ENCODE measurements at regions not wholly inside any gene's neighbourhood (a gene's known extent, or its start where the extent isn't known, plus 50 kb on each side); places are given as distances from the start of the nearest gene placed in this dataset.

- no peaks in the 10 kb centered on the region for H3K9me3 Mint-ChIP-seq
- Histone ChIP-seq H3K9me3 (ENCODE audit: control insufficient read depth, low read length) (no peaks in the 10 kb centered on the region), H3K27me3 (ENCODE audit: control insufficient read depth, insufficient read depth, low read length, poor library complexity, severe bottlenecking) (no peaks in the 10 kb centered on the region), H3K4me3 (ENCODE audit: low read length) (no peak overlapping the region), H3K4me1 (ENCODE audit: control insufficient read depth, insufficient read depth, low read length) (no peaks in the 10 kb centered on the region), H3K27ac (ENCODE audit: low read depth, low read length) (no peak overlapping the region), H3K9ac (ENCODE audit: extremely low read depth, low read length, poor library complexity, severe bottlenecking) (no peak overlapping the region), H3K36me3 (ENCODE audit: control insufficient read depth, insufficient read depth, low read length) (no peaks in the 10 kb centered on the region)
- no peak for TF ChIP-seq CTCF (conservative IDR thresholded peaks at IDR 0.05)
- WGBS, 2 experiments (ENCODE audit: insufficient coverage in 1 of 2, insufficient read length in 1 of 2), result 98 to 100% methylated on average over 5 of the region's 5 CpGs
- H3K27me3 Mint-ChIP-seq (ENCODE audit: insufficient read depth), result no peaks in the 10 kb centered on the region
- H3K27ac Mint-ChIP-seq, result no peak overlapping the region
- H3K36me3 Mint-ChIP-seq (ENCODE audit: low read depth), result no peaks in the 10 kb centered on the region
- H3K4me3 Mint-ChIP-seq, result no peak overlapping the region
- H3K4me1 Mint-ChIP-seq, result peaks cover 17% of the 10 kb centered on the region
- DNase-seq, result no peak
These were observed 669.6 kb downstream of the PTPRC start for GRCh38 chr1:199308349-199308846.

GRCh38 chr1:199310708-199311107 lies 671.9 kb downstream of the PTPRC start:
- no peaks in the 10 kb centered on the region for H3K27me3 ChIP-seq (ENCODE audit: control insufficient read depth, insufficient read depth, low read length, poor library complexity, severe bottlenecking)
- H3K9ac ChIP-seq (ENCODE audit: extremely low read depth, low read length, poor library complexity, severe bottlenecking), result no peak overlapping the region
- WGBS, 2 experiments (ENCODE audit: insufficient coverage in 1 of 2, insufficient read length in 1 of 2), result 92 to 100% methylated on average over 1 to 2 of the region's 2 CpGs
- peaks cover 14% of the 10 kb centered on the region for H3K4me1 Mint-ChIP-seq
- H3K27ac ChIP-seq (ENCODE audit: low read depth, low read length), result no peak overlapping the region
- no peak for TF ChIP-seq CTCF (conservative IDR thresholded peaks at IDR 0.05)
- H3K4me3 Mint-ChIP-seq, result no peak overlapping the region
- H3K9me3 ChIP-seq (ENCODE audit: control insufficient read depth, low read length), result no peaks in the 10 kb centered on the region
- H3K27me3 Mint-ChIP-seq (ENCODE audit: insufficient read depth), result no peaks in the 10 kb centered on the region
- H3K4me3 ChIP-seq (ENCODE audit: low read length), result no peak overlapping the region
- no peaks in the 10 kb centered on the region for H3K36me3 ChIP-seq (ENCODE audit: control insufficient read depth, insufficient read depth, low read length)
- H3K9me3 Mint-ChIP-seq, result no peaks in the 10 kb centered on the region
- no peak for DNase-seq
- no peaks in the 10 kb centered on the region for H3K36me3 Mint-ChIP-seq (ENCODE audit: low read depth)
- H3K27ac Mint-ChIP-seq, result no peak overlapping the region
- no peaks in the 10 kb centered on the region for H3K4me1 ChIP-seq (ENCODE audit: control insufficient read depth, insufficient read depth, low read length)

- Histone ChIP-seq H3K4me3 (ENCODE audit: low read length) (no peak overlapping the region), H3K36me3 (ENCODE audit: control insufficient read depth, insufficient read depth, low read length) (no peaks in the 10 kb centered on the region), H3K27ac (ENCODE audit: low read depth, low read length) (peak overlapping the region; percentile 28), H3K4me1 (ENCODE audit: control insufficient read depth, insufficient read depth, low read length) (no peaks in the 10 kb centered on the region), H3K9me3 (ENCODE audit: control insufficient read depth, low read length) (no peaks in the 10 kb centered on the region), H3K9ac (ENCODE audit: extremely low read depth, low read length, poor library complexity, severe bottlenecking) (no peak overlapping the region), H3K27me3 (ENCODE audit: control insufficient read depth, insufficient read depth, low read length, poor library complexity, severe bottlenecking) (no peaks in the 10 kb centered on the region)
- no peak overlapping the region for H3K27ac Mint-ChIP-seq
- WGBS, 2 experiments (ENCODE audit: insufficient coverage in 1 of 2, insufficient read length in 1 of 2), result 67 to 81% methylated on average over 3 to 5 of the region's 5 CpGs
- H3K36me3 Mint-ChIP-seq (ENCODE audit: low read depth), result no peaks in the 10 kb centered on the region
- no peak for DNase-seq
- no peaks in the 10 kb centered on the region for H3K27me3 Mint-ChIP-seq (ENCODE audit: insufficient read depth)
- no peak for TF ChIP-seq CTCF (conservative IDR thresholded peaks at IDR 0.05)
- no peaks in the 10 kb centered on the region for H3K9me3 Mint-ChIP-seq
- H3K4me1 Mint-ChIP-seq, result peaks cover 14% of the 10 kb centered on the region
- no peak overlapping the region for H3K4me3 Mint-ChIP-seq
These were observed 672.8 kb downstream of the PTPRC start for GRCh38 chr1:199311478-199312262.

All from endodermal cell (in vitro differentiated cells).